Activated CD4-positive, alpha-beta T cell treated with anti-CD3 and anti-CD28 coated beads, Interleukin-2, Interleukin-6, amounts not matched to agents 100 ng/mL and 50 ng/mL, durations not matched to agents 16 hours and 8 hours (primary cell): ENCODE measurements at regions not wholly inside any gene's neighbourhood (a gene's known extent, or its start where the extent isn't known, plus 50 kb on each side); places are given as distances from the start of the nearest gene placed in this dataset.

Experiments used
- DNase-seq: peaks from one replicate; pipeline ENCODE4 v3.0.0-alpha.2; 2020

- DNase-seq, result no peak
These were observed 124.7 kb upstream of the PWP1 start for GRCh38 chr12:107560899-107561285.

DNA sequence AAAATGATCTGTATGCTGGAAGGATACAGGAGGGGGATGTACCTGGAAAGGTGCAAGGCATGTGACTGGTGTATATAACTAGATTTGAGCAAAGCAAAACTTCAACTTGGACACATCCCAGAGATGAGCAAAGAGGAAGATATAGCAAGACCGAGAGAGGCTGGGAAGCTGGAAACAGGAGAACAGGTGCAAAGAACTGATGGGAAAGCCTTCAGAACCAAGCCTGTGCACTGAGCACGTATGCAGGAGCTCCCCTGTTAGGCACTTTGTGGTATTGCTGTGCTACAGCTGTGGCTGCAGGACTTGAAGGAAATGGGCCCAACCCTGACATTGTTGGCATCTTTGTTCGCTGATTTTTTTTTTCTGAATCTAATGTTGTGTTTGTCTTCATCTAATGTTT, 120.7 kb upstream of the PWP1 start:
- no peak for DNase-seq

DNA sequence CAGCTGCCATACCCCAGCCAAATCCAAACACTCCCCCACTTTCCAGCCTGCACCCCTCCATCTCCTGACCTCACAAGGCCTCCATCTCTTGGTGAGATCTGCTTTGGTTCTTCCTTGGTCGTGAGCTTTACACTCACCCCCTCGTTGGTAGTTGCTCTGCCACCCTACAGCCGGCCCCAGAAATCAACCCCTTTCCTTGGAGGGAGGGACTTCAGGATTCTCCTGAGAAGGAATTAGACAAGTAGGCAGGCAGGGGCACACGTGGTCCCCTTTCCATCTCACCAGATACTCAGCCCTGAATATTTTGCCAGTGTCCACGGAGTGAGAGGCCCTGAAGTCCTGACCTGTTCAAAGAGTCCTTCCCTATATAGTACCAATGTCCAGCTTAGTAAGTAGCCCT, 120.0 kb upstream of the PWP1 start:
- no peak for DNase-seq

- no peak for DNase-seq
These were observed 117.6 kb upstream of the PWP1 start for GRCh38 chr12:107567876-107568619.

DNA sequence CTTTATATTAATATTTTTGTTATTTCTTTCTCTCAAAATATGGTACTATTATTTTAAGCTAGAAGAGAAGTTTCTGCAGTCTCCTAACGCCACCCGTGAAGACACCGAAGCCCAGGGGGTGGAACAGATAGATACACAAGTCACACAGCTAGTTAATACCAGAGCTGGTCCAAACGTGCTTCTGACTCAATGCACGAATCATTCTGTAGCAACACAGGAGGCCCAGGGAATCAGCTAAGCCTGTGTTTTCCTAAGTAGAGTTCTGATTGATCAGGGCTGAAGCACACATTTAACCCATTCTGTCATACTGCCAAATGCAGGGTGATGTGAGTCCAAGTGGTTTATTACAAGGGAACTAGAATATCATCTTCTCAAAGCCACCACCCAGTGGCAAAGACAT, 116.9 kb upstream of the PWP1 start:
- no peak for DNase-seq

DNA sequence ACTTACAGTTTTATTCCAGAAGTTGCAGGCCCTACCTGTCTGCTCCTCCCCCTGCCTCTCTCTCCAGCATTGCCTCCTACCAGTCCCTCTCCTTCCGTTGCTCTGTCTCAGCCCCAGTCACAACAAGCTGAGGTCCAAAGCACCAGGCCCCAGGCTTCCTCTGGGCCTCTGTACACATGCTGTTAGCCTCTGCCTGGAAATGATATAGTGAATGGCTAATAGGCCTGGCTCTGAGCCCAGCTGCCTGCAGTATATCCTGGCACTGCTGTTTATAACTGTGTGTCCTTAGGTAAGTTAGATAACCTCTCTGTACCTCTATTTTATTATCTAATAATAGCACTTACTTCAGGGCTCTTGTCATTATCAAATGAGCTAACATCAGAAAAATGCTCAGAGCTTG, 114.9 kb upstream of the PWP1 start:
- no peak for DNase-seq

GRCh38 chr12:107571492-107571891, 114.1 kb upstream of the PWP1 start:
- DNase-seq, result no peak

DNA sequence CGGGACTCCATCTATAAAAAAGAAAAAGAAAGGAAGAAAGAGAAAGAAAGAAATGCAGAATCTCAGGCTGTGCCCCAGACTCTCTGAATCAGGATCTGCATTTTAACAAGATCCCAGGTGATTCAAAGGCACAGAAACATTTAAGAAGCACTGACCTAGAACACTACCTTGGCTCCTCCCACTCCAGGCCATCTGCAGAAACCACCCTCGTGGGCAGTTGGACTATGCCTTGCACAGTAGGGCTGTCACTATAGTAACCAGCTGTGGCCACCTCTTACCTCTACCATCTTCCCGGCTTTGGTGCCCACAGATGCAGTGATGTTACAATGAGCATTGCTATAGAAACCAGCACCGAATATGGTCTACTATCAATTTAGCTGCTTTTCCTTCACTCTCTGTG, 110.9 kb upstream of the PWP1 start:
- DNase-seq, result no peak

GRCh38 chr12:107580750-107581618, 104.6 kb upstream of the PWP1 start:
- no peak for DNase-seq

- no peak for DNase-seq
These were observed 104.0 kb upstream of the PWP1 start for GRCh38 chr12:107581619-107582015.

DNA sequence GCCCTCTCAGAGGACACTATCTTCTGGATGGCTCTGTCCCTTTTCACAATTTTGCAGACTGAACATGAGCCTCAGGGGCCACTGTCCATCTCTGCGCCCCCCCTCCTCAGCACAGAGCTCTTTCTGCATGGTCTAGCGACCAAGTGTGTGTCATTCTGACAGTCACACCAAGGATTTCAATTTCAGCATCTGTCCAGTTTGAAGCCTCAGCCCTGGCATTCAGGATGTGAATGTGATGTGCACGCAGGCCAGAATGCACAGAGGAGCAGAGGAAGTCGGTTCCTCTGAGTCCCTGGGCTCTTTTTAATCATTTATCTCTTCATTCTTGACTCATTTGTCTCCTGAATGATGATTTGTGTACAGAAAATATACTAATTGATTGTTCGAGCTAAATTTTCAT, 102.0 kb upstream of the PWP1 start:
- DNase-seq, result no peak

- DNase-seq, result no peak
These were observed 101.0 kb upstream of the PWP1 start for GRCh38 chr12:107584563-107584962.

- DNase-seq, result no peak
These were observed 99.2 kb upstream of the PWP1 start for GRCh38 chr12:107586256-107586970.

DNA sequence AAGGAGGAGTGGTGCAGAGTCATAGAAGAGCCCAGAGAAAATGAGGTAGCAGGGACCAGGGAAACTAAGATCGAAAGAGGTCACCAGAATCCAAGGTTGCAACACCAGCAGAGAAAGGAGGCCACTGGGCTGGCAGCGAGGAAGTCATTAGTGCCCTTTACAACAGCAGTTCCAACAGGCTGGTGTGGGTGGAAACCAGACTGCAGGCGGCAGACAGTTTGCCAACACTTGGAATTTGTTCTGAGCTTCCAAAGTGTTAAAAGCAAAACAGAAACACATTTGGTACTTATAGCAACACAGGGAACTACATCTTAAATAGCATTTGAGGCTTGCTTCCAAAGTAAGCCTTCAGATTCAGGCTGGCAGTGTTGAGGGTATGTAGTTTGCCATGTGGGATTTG, 95.2 kb upstream of the PWP1 start:
- DNase-seq, result no peak

- no peak for DNase-seq
These were observed 94.7 kb upstream of the PWP1 start for GRCh38 chr12:107590814-107591375.

GRCh38 chr12:107593713-107594381, 91.8 kb upstream of the PWP1 start:
- peak; percentile 7 for DNase-seq

GRCh38 chr12:107594995-107595394, 90.6 kb upstream of the PWP1 start:
- DNase-seq, result no peak

- no peak for DNase-seq
These were observed 87.7 kb upstream of the PWP1 start for GRCh38 chr12:107597695-107598410.

DNA sequence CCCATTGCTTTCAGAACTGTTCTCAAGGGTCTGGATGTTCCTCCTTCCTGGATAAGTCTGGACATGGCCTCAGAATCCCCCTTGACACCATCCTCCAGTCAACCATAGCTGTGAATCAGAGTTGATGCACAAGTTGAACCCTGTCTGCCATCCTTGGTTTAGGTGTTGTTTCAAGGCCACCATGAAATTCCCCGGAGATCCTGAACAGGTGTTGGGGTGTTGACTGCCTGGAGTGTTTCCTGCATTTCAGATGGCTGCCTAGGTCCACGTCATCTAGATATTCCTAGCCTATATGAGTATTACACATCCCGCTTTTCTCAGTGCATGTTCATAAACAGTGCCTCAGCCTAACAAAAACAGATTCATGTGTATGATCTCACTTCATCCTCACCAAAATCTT, 86.7 kb upstream of the PWP1 start:
- DNase-seq, result no peak

DNA sequence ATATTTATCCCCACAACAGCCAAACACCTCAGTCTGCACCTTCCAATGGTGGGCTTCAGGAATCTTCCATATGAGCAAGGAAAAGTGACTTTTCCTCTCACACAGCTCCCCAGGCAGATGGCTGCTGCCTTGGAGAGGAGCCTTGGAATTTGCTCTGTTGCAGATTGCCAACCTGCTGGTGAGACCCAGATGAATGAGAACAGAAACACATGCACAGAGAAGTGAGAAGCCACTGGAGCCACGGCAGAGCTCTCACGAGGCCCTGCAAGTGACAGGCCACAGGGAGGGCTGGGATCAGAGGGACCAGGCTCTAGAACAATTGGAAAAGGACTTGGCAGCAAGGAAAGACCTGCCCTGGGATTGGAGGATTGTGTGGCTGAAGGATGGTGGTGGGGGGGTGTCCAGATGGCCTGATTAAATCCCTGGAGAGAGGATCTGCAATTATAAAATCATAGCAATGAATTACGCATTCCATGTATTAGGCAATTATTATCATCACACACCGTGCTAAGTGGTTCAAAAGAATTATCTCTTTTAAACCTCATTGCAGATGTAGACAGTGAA, 84.9 kb upstream of the PWP1 start:
- DNase-seq, result no peak

GRCh38 chr12:107602446-107602845, 83.2 kb upstream of the PWP1 start:
- no peak for DNase-seq

- no peak for DNase-seq
These were observed 80.3 kb upstream of the PWP1 start for GRCh38 chr12:107605293-107605692.
